Keratinocyte (primary cell): ENCODE measurements at regions not wholly inside any gene's neighbourhood (a gene's known extent, or its start where the extent isn't known, plus 50 kb on each side); places are given as distances from the start of the nearest gene placed in this dataset.

Experiments
- EZH2 ChIP-seq: IDR thresholded peaks from one replicate; pipeline ENCODE4 v1.6.1; 2012; ENCODE audit warnings: inconsistent platforms, mild to moderate bottlenecking, low read length, moderate library complexity
- TF ChIP-seq, protein P1 (sequence below), 3 experiments: IDR thresholded peaks in 1 of 3; conservative IDR thresholded peaks in 1 of 3; optimal IDR thresholded peaks in 1 of 3; 2 replicates in 2 of 3; 3 replicates in 1 of 3; pipeline versions ENCODE3 to v1.5.1; 2011; ENCODE audit warnings: low read length in 3 of 3, mild to moderate bottlenecking in 3 of 3, moderate library complexity in 2 of 3, control low read depth in 1 of 3, inconsistent platforms in 1 of 3; ENCODE audit not compliant: insufficient read depth in 2 of 3; ENCODE audit errors: extremely low read depth in 1 of 3

DNA sequence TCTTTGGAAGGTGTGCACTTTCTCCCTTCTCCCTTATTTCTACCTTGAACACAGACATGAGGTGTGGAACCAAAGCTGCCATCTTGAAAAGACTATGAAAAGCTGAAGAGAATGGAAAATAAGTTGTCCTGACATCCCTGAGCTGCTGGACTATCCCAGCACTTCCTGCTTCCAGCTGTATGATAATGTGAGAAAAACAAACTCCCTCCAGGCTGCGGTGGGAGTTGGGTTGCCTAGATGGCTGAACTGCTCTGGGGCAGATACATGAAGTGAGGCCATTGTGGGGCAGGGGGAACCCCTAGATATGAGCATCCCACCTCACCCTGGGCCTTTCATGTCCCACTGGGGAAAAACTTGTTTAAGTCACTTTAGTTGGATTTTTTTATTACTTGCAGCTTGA lies 82.4 kb downstream of the BOD1 start:
- TF ChIP-seq, protein P1, sequence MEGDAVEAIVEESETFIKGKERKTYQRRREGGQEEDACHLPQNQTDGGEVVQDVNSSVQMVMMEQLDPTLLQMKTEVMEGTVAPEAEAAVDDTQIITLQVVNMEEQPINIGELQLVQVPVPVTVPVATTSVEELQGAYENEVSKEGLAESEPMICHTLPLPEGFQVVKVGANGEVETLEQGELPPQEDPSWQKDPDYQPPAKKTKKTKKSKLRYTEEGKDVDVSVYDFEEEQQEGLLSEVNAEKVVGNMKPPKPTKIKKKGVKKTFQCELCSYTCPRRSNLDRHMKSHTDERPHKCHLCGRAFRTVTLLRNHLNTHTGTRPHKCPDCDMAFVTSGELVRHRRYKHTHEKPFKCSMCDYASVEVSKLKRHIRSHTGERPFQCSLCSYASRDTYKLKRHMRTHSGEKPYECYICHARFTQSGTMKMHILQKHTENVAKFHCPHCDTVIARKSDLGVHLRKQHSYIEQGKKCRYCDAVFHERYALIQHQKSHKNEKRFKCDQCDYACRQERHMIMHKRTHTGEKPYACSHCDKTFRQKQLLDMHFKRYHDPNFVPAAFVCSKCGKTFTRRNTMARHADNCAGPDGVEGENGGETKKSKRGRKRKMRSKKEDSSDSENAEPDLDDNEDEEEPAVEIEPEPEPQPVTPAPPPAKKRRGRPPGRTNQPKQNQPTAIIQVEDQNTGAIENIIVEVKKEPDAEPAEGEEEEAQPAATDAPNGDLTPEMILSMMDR (optimal IDR thresholded peaks at IDR 0.05 in 1 of 3, IDR thresholded peaks at IDR 0.05 in 1 of 3, conservative IDR thresholded peaks at IDR 0.05 in 1 of 3; ENCODE audit: extremely low read depth in 1 of 3, insufficient read depth in 2 of 3, low read length in 3 of 3), result no peak
- TF ChIP-seq EZH2, result no peak
